ENCODE measurements at regions not wholly inside any gene's neighbourhood (a gene's known extent, or its start where the extent isn't known, plus 50 kb on each side); places are given as distances from the start of the nearest gene placed in this dataset.

GRCh38 chr12:60201891-60202290, 606.1 kb downstream of the SLC16A7 start:
- no peak for TF ChIP-seq CTCF (conservative IDR thresholded peaks at IDR 0.05)
- TF ChIP-seq EZH2 (IDR thresholded peaks at IDR 0.05; ENCODE audit: low read depth): no peak
